Ureter (tissue), 1 donor: ENCODE measurements at regions not wholly inside any gene's neighbourhood (a gene's known extent, or its start where the extent isn't known, plus 50 kb on each side); places are given as distances from the start of the nearest gene placed in this dataset.

Experiments used
- DNase-seq: peaks from one replicate; pipeline ENCODE4 v3.0.0-alpha.2; 2020; ENCODE audit warnings: low spot score
- donor health status: DM: yes; HTN: yes; CAD: no.

DNA sequence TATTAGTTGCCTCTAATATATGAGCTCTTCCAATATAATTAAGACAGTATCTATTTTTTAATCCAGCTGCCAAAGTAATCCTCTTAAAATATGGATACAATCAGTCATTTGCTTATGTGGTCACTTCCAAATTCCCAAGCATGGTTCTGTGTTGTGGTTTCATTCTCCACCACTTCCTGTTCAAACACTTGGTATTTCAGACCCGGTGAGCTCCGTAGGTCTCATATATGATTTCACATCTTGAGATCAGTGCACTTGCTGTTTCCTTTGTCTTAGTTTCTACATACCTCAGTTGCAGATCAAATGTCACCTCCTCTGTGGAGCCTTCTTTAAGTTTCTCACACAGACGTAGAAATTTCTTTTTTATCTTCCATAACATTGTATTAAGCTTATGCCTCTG lies 254.2 kb downstream of the KCNS3 start:
- no peak for DNase-seq

DNA sequence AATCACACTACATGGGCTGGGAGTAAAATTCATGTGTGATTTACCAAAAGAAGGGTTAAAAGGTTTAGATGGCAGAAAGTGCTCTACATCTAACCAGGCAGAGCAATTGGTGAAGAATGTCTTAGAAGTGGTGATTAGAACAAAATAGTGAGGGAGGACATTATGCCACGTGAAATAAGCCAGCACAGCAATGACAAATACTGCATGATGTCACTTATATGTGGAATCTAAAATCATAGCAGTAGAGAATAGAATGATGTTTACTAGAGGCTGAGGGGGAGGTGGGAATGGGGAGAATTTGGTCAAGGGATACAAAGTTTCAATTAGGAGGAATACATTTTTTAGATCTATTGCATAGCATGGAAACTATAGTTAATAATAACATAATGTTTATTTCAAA lies 253.3 kb downstream of the KCNS3 start:
- no peak for DNase-seq

DNA sequence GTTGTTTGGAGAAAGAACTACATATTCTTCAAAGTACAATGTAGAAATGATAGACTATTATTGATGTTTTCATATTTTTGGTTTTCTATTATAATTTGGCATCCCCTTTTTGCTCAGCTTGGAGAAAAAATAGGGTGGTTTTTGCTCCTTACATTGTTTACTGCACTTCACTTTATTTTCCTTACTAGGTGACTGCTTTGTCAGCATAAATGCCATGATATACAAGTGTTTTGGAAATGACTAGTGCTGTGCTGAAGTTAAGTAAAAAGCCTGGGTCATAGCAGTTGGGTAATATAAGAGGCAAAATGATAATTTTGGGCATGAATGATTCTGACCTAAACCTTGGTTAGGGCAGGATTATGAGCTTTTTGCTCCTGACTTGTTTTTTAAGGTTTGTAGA lies 250.9 kb downstream of the KCNS3 start:
- DNase-seq: no peak

DNA sequence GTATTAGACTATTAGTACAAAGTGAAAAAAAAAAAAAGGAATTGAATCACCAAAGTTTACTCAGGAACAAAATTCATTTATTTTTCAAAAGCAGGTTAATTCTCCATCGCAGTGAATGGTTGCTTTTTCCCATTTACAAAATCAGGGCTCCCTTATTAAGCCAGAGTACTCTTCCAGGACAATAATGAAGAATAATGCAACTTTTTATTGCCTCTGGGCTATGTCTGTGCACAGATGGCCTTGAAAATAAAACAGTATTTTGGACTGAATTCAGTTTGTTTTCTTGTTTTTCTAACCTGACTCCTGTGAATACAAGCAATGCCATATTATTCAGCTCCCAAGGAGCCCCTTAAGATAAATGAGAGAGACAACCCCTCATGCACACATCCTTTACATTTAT lies 246.8 kb downstream of the KCNS3 start:
- DNase-seq: no peak

DNA sequence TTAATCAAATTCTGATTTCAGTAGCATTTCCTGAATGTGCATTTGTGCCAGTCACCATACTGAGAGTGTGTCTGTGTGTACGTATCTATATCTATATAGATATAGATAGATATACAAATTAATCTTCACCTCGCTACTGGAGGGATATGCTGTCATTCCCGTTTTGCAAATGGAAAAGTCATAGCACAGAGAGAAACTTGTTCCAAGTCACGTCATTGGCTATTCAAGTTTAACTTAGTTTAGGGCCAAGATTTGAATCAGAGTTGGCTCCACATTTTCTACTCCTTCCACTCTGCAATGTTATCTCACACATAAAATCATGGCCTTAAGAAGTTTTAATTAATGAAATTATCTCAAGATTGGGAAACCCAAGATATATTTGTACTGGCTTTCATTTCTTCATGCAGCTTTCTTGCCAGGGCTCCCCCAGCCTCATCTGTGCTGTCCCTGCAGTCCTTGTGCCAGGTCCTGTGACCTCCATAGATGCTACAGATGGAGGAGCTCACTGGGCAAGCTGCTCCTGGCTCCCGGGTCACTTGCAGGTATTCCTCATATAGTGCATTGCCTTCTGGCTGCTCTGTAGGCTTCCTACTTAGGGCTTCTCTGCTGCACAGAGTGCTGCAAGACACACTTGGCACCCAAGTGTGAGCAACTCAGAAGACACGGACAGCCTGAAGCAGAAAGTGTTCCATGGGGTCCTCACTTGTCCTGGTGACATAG lies 245.8 kb downstream of the KCNS3 start:
- no peak for DNase-seq

GRCh38 chr2:18123577-18123976 lies 245.1 kb downstream of the KCNS3 start:
- DNase-seq: no peak

DNA sequence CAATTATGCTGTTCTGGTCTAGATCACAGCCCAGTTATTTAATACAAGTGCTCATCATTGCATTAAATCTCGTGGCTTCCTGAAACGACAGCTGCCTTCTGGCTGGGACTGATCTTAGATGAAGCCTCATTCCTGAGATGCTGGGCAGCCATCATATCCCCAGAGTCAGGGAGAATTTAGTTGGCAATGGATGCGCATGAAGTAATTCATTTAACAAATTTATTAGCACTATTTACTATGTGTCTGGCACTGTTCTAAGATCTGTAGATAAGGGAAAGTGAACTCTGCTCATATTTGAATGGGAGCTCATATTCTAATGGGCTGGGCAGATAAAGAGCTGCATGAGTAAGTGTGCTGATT lies 244.7 kb downstream of the KCNS3 start:
- DNase-seq: no peak

GRCh38 chr2:18122544-18123210 lies 244.2 kb downstream of the KCNS3 start:
- DNase-seq: no peak

DNA sequence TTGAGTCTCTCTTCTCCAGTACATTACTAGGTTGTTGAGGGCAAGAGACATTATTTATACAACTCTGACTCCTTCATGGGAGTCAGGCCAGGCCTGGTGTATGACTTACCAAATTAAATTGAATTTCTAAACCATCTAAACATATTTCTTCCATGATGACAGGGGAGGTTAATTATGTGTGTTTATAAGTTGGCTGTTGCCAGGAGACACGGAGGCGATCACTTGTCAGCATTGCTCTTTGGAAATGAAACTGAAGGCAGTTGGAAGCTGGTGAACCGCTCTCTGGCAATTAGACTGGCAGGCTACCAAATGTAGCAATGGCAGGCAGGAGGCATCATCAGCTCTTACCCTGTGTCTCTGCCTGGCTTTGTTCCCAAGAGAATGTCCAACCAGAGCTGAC lies 241.4 kb downstream of the KCNS3 start:
- DNase-seq: no peak

GRCh38 chr2:18118703-18119102 lies 240.2 kb downstream of the KCNS3 start:
- no peak for DNase-seq

GRCh38 chr2:18117592-18117991 lies 239.1 kb downstream of the KCNS3 start:
- DNase-seq: no peak

DNA sequence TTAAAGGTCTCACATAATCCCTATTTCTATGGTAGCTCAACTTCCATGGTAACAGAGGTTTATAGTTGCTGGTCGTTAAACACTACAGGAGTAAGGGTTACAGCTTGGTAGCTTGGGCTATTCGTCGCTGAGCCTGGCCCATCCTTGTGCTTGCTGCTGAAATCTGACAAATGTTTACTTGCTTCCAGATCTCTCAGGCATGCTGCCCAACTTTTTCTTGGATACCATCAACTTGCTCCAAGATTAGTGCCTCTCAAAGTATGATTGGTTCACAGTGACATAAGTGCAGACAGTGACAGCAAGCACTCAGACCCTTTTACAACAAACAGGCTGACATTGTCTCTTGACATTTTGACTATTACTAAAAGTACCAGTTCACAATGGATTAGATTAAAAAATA lies 231.8 kb downstream of the KCNS3 start:
- DNase-seq: no peak

DNA sequence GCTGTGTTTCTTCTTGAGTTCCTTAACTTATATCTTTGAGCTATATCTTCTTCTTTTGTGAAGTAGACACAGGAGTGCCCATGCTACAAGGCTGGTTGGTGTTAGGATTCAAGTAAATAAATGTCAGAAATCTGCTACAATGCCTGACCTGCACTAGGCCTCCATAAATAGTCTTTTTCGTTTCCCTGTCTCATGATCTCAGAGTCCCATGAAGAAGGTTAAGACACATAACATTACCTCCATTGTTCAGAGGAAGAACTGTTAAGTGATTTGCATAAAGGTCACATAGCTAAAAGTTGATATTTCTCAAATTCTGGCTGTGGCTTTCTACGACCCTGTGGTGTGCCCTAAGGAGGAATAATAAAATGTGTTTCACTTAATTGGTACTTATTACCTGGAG lies 228.4 kb downstream of the KCNS3 start:
- DNase-seq: no peak

GRCh38 chr2:18105929-18106328 lies 227.5 kb downstream of the KCNS3 start:
- no peak for DNase-seq

- DNase-seq: no peak
Measured at GRCh38 chr2:18104595-18105224, 226.2 kb downstream of the KCNS3 start.

GRCh38 chr2:18096836-18097405 lies 218.5 kb downstream of the KCNS3 start:
- no peak for DNase-seq

DNA sequence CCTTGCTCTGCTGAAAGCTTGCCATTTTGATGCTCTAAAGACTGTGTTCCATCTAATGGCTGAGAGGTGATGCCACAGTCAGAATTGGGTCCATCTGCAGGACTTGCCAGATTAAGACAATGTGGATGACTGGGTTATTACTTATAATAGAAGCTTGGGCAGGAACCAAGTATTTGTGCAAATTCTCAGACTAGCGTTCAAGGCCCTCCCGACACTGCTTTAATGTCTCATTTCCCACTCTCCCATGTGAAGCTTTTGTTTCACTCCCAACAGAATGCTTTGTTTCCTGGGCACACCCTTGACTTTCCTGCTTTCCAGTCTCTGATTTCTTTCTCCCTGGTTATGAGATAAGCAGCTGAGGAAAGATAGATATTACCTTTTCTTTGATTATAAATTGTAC lies 215.8 kb downstream of the KCNS3 start:
- no peak for DNase-seq

DNA sequence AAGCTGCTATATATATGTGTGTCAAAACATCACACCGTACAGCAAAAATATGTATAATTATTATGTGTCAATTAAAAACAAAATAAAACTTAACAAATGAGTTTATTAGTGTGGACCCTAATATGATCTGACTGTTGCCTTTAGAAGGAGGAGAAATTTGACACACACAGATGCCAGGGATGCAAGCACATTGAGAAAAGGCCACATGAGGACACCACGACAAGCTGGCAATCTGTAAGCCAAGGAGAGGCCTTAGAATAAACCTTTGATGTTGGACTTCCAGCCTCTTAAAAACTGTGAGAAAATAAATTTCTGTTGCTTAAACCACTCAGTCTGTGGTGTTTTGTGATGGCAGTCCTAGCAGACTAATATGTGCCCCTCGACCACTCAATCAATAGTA lies 214.7 kb downstream of the KCNS3 start:
- DNase-seq: no peak

DNA sequence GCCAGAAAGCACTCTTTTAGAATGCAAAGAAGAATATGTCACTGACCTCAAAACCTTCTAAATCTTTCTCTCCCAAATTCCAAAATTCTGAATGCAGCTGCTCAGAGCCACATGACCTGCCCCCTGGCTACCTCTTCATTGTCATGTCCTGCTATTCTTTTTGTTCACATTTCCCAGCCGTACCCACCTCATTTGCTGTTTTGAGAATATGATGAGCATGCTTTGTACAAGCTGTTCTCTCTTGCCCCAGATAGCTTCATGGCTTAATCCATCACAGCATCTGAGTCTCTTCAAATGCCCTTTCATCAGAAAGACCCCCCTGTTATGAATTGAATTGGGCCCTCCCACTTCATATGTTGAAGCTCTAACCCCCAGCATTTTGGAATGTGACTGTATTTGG lies 214.3 kb downstream of the KCNS3 start:
- no peak for DNase-seq

DNA sequence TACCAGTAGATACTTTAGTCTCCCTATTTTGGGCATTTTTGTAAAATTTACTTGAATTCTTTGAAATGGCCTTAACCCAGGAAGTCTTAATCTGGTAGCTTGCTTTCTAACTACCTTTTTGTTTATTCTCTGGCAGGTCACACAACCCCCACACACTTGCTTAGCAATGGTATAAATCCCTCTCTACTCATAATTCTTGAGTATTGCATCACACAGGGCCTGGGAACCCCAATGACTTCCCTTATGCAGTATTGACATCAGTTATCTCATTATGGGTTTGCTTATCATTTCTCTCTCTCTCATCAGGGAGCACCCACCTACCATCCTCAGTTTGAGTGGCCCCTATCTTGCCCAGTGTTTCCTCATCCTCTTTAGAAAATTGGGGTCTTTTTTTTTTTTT lies 207.1 kb downstream of the KCNS3 start:
- no peak for DNase-seq

DNA sequence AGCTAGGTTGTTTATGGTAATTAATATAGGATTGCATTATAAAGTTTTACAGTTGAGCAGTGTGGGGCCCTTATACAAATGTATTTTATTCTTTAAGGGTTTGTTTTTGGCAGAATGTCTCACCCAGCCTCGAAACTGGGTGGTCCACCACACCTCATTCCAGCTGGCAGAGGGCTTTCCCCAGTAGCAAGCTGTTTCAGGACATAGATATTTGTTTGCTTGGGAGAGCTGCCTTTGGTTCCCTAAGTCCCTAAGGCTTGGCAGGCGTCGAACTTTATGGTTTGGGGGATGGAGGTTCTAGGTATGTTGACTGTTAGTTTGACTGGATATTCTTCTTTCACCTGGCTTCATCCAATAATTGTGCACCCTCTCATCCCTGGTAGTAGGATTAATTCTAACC lies 205.9 kb downstream of the KCNS3 start:
- DNase-seq: no peak

DNA sequence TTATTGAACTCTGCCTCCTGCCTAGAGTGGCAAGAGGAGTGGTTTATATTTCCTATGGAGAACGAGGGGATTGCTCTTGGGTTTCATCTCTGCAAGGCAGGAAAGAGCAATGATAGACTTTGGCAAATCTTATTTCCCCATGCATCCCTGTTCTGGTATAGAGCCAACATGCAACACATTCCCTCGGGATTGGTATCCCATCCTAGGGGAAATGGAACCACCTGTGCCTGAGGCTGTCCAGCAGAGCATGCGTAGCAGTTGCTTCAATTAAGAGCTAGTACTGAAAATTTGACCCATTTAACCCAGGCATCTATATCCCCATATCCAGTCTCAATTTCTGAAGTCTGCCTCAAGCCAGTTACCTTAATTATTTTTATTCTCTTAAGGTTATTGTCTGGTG lies 205.3 kb downstream of the KCNS3 start:
- no peak for DNase-seq

DNA sequence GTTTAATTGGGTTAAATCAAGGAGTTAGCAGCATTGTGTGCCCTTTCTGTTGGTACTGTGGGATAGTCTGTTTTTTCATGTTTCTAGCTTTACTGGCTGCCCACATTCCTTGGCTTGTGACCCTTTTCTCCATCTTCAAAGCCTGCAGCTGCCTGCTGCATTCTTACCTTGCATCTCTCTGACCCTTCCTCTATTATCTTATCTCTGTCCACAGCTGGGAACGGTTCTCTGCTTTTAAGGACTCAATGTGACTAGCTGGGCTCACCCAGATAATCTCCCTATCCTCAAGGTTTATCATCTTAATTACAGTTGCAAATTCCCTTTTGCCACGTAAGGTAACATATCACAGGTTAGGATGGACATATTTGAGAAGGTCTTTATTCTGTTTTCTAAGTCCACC lies 199.7 kb downstream of the KCNS3 start:
- DNase-seq: no peak
